Stimulated activated effector memory CD8-positive, alpha-beta T cell treated with anti-CD3 and anti-CD28 coated beads, Interleukin-12 subunit alpha, Interleukin-12 subunit beta, amount 100 ng/mL, for 72 hours (primary cell): ENCODE measurements at regions not wholly inside any gene's neighbourhood (a gene's known extent, or its start where the extent isn't known, plus 50 kb on each side); places are given as distances from the start of the nearest gene placed in this dataset.
"Not testable (repeated sequence)": the region's sequence is repeated elsewhere in the genome, so short reads cannot be mapped to it uniquely, and the experiment has no call there.

ENCODE experiments used
- ATAC-seq: fragments of 150-1000 bp; cut with Tn5 transposase; 2 replicates; pipeline ENCODE4 v1.10.0; 2021
- DNase-seq, 2 donors: peaks; one replicate each; pipeline ENCODE4 v3.0.0; 2021 to 2022; ENCODE audit warnings: low spot score in 2 of 2
- H3K27ac Mint-ChIP-seq: one replicate; pipeline ENCODE4 v1.8.0; 2022; ENCODE audit warnings: mild to moderate bottlenecking, mixed read lengths
- H3K36me3 Mint-ChIP-seq: one replicate; pipeline ENCODE4 v1.8.0; 2022; ENCODE audit warnings: mild to moderate bottlenecking, mixed read lengths
- H3K4me1 Mint-ChIP-seq: one replicate; pipeline ENCODE4 v1.8.0; 2022; ENCODE audit warnings: mixed read lengths
- H3K4me3 Mint-ChIP-seq: one replicate; pipeline ENCODE4 v1.8.0; 2022; ENCODE audit warnings: mild to moderate bottlenecking, mixed read lengths
- H3K9me3 Mint-ChIP-seq: one replicate; pipeline ENCODE4 v1.8.0; 2022; ENCODE audit warnings: mixed read lengths

GRCh38 chr9:38892539-38893232 lies 172.8 kb upstream of the FAM240B start:
- DNase-seq, H3K4me1 Mint-ChIP-seq, H3K4me3 Mint-ChIP-seq, H3K36me3 Mint-ChIP-seq, H3K9me3 Mint-ChIP-seq, H3K27ac Mint-ChIP-seq, ATAC-seq: not testable (repeated sequence)

- H3K27ac Mint-ChIP-seq, H3K4me1 Mint-ChIP-seq, H3K36me3 Mint-ChIP-seq, ATAC-seq, DNase-seq, H3K4me3 Mint-ChIP-seq, H3K9me3 Mint-ChIP-seq: not testable (repeated sequence)
These were observed 166.1 kb upstream of the FAM240B start for GRCh38 chr9:38886076-38886475.

- not testable (repeated sequence) for H3K36me3 Mint-ChIP-seq, H3K4me3 Mint-ChIP-seq, H3K9me3 Mint-ChIP-seq, H3K27ac Mint-ChIP-seq, DNase-seq, H3K4me1 Mint-ChIP-seq, ATAC-seq
These were observed 155.7 kb upstream of the FAM240B start for GRCh38 chr9:38875616-38876015.

GRCh38 chr9:38871282-38871940 lies 151.5 kb upstream of the FAM240B start:
- H3K9me3 Mint-ChIP-seq, H3K36me3 Mint-ChIP-seq, DNase-seq, H3K27ac Mint-ChIP-seq, ATAC-seq, H3K4me3 Mint-ChIP-seq, H3K4me1 Mint-ChIP-seq: not testable (repeated sequence)

- H3K9me3 Mint-ChIP-seq, H3K27ac Mint-ChIP-seq, H3K4me3 Mint-ChIP-seq, ATAC-seq, H3K36me3 Mint-ChIP-seq, H3K4me1 Mint-ChIP-seq, DNase-seq: not testable (repeated sequence)
These were observed 139.9 kb upstream of the FAM240B start for GRCh38 chr9:38859827-38860226.

GRCh38 chr9:38848966-38849365 lies 129.0 kb upstream of the FAM240B start:
- H3K9me3 Mint-ChIP-seq, DNase-seq, ATAC-seq, H3K27ac Mint-ChIP-seq, H3K4me3 Mint-ChIP-seq, H3K4me1 Mint-ChIP-seq, H3K36me3 Mint-ChIP-seq: not testable (repeated sequence)

- not testable (repeated sequence) for H3K4me1 Mint-ChIP-seq, DNase-seq, ATAC-seq, H3K4me3 Mint-ChIP-seq, H3K9me3 Mint-ChIP-seq, H3K27ac Mint-ChIP-seq, H3K36me3 Mint-ChIP-seq
These were observed 120.3 kb upstream of the FAM240B start for GRCh38 chr9:38840213-38840612.

- H3K9me3 Mint-ChIP-seq, H3K36me3 Mint-ChIP-seq, ATAC-seq, H3K4me3 Mint-ChIP-seq, DNase-seq, H3K27ac Mint-ChIP-seq, H3K4me1 Mint-ChIP-seq: not testable (repeated sequence)
These were observed 113.8 kb upstream of the FAM240B start for GRCh38 chr9:38833706-38834105.

- DNase-seq, H3K27ac Mint-ChIP-seq, H3K36me3 Mint-ChIP-seq: not testable (repeated sequence)
These were observed 93.9 kb upstream of the FAM240B start for GRCh38 chr9:38813855-38814254.

GRCh38 chr9:38807919-38808459 lies 88.1 kb upstream of the FAM240B start:
- ATAC-seq, H3K9me3 Mint-ChIP-seq, DNase-seq, H3K27ac Mint-ChIP-seq, H3K4me3 Mint-ChIP-seq, H3K4me1 Mint-ChIP-seq, H3K36me3 Mint-ChIP-seq: not testable (repeated sequence)

More at GRCh38 chr9:38813855-38814254, 93.9 kb upstream of the FAM240B start:
- not testable (repeated sequence) for H3K9me3 Mint-ChIP-seq, H3K4me1 Mint-ChIP-seq, H3K4me3 Mint-ChIP-seq, ATAC-seq

GRCh38 chr9:38771593-38771992 lies 51.7 kb upstream of the FAM240B start:
- no peaks in the 10 kb centered on the region for H3K36me3 Mint-ChIP-seq

More at GRCh38 chr9:38771593-38771992, 51.7 kb upstream of the FAM240B start:
- no peaks in the 10 kb centered on the region for H3K4me1 Mint-ChIP-seq
- peaks cover 3% of the 10 kb centered on the region for H3K9me3 Mint-ChIP-seq
- DNase-seq (no peak), ATAC-seq (no peak)
- H3K27ac Mint-ChIP-seq, result no peak overlapping the region
- H3K4me3 Mint-ChIP-seq, result no peak overlapping the region
